IMR-90 (cell line): ENCODE measurements at regions not wholly inside any gene's neighbourhood (a gene's known extent, or its start where the extent isn't known, plus 50 kb on each side); places are given as distances from the start of the nearest gene placed in this dataset.

Experiments used
- ATAC-seq: fragments of 200-7000 bp; cut with Tn5 transposase; 2 replicates; pipeline ENCODE4 v1.9.1; 2020; ENCODE audit warnings: low read depth, mild to moderate bottlenecking, moderate library complexity
- BruUV-seq: library from RNA; stranded (reverse); fragments of 400-500 nt; replicated peaks from 2 replicates; lab custom pipeline; 2021; lab: Mats Ljungman, UMichigan
- CTCF ChIA-PET: fragments of 300-600 bp; formaldehyde crosslinking; extraction: SDS; loops from one replicate; lab custom pipeline; 2021; ENCODE audit warnings: antibody characterized with exemption; lab: Yijun Ruan, JAX
- POLR2A ChIA-PET: fragments of 300-600 bp; sonication (Branson Sonifier 250); formaldehyde crosslinking; loops from one replicate; lab custom pipeline; 2022; ENCODE audit warnings: antibody characterized with exemption; ENCODE audit not compliant: unreplicated experiment; lab: Charles Lee
- DNase-seq: peaks from one replicate; pipeline ENCODE4 v3.0.0; 2013
- H2AFZ ChIP-seq: replicated peaks from 2 replicates; pipeline ENCODE3; 2013; ENCODE audit warnings: low read length, mild to moderate bottlenecking; ENCODE audit not compliant: poor library complexity
- H2AK5ac ChIP-seq: 2 replicates; pipeline ENCODE4 v1.6.1; 2013; ENCODE audit warnings: low read depth, low read length, inconsistent platforms
- H2AK9ac ChIP-seq: replicated peaks from 2 replicates; pipeline ENCODE3; 2013; ENCODE audit warnings: mild to moderate bottlenecking, low read depth, low read length, moderate library complexity; ENCODE audit not compliant: poor library complexity
- H2BK120ac ChIP-seq: 2 replicates; pipeline ENCODE4 v1.6.1; 2013; ENCODE audit warnings: low read depth, low read length, inconsistent platforms
- H2BK15ac ChIP-seq: 3 replicates; pipeline ENCODE4 v1.6.1; 2013; ENCODE audit warnings: low read depth, low read length, inconsistent platforms
- H2BK20ac ChIP-seq: 2 replicates; pipeline ENCODE4 v1.6.1; 2013; ENCODE audit warnings: low read depth, mild to moderate bottlenecking, inconsistent platforms, low read length, moderate library complexity
- H2BK5ac ChIP-seq: 2 replicates; pipeline ENCODE4 v1.6.1; 2013; ENCODE audit warnings: mild to moderate bottlenecking, low read depth, low read length, inconsistent platforms; ENCODE audit not compliant: poor library complexity, severe bottlenecking
- H3K14ac ChIP-seq: replicated peaks from 2 replicates; pipeline ENCODE4 v1.6.1; 2013; ENCODE audit warnings: low read depth, low read length, inconsistent platforms
- H3K18ac ChIP-seq: 2 replicates; pipeline ENCODE4 v1.6.1; 2013; ENCODE audit warnings: low read depth, low read length, control low read depth
- H3K23ac ChIP-seq: 2 replicates; pipeline ENCODE4 v1.6.1; 2013; ENCODE audit warnings: low read depth, low read length, inconsistent platforms
- H3K27ac ChIP-seq: 2 replicates; pipeline ENCODE4 v1.5.1; 2013; ENCODE audit warnings: mild to moderate bottlenecking, control low read depth, low read length; ENCODE audit not compliant: insufficient read depth
- H3K27me3 ChIP-seq: 2 replicates; pipeline ENCODE4 v1.6.1; 2013; ENCODE audit warnings: low read length; ENCODE audit not compliant: control insufficient read depth, insufficient read depth
- H3K36me3 ChIP-seq: 2 replicates; pipeline ENCODE4 v1.6.1; 2013; ENCODE audit warnings: low read length, mixed read lengths; ENCODE audit not compliant: control insufficient read depth, insufficient read depth
- H3K4ac ChIP-seq: 2 replicates; pipeline ENCODE4 v1.6.1; 2013; ENCODE audit warnings: low read depth, low read length, inconsistent platforms
- H3K4me1 ChIP-seq: 2 replicates; pipeline ENCODE4 v1.6.1; 2013; ENCODE audit warnings: low read length, mixed read lengths; ENCODE audit not compliant: control insufficient read depth, insufficient read depth
- H3K4me2 ChIP-seq: 2 replicates; pipeline ENCODE4 v1.6.1; 2013; ENCODE audit warnings: low read depth, mild to moderate bottlenecking, control low read depth, low read length, moderate library complexity
- H3K4me3 ChIP-seq: 2 replicates; pipeline ENCODE4 v1.5.1; 2013; ENCODE audit warnings: low read depth, mild to moderate bottlenecking, control low read depth, low read length, moderate library complexity; ENCODE audit not compliant: insufficient read depth
- H3K56ac ChIP-seq: 2 replicates; pipeline ENCODE4 v1.6.1; 2013; ENCODE audit warnings: low read length, inconsistent platforms; ENCODE audit not compliant: insufficient read depth; ENCODE audit errors: extremely low read depth
- H3K79me1 ChIP-seq, 2 experiments: 2 replicates each; pipeline ENCODE4 v1.6.1; 2013; ENCODE audit warnings: low read length in 2 of 2, inconsistent platforms in 1 of 2, low read depth in 1 of 2
- H3K9ac ChIP-seq: 2 replicates; pipeline ENCODE4 v1.6.1; 2013; ENCODE audit warnings: low read depth, low read length, control low read depth
- H3K9me1 ChIP-seq: 2 replicates; pipeline ENCODE4 v1.6.1; 2013; ENCODE audit warnings: low read length, inconsistent platforms; ENCODE audit not compliant: insufficient read depth
- H3K9me3 ChIP-seq: 2 replicates; pipeline ENCODE4 v1.6.1; 2013; ENCODE audit warnings: low read length; ENCODE audit not compliant: control insufficient read depth, insufficient read depth
- H4K20me1 ChIP-seq: 2 replicates; pipeline ENCODE4 v1.6.1; 2013; ENCODE audit warnings: low read length, inconsistent platforms; ENCODE audit not compliant: insufficient read depth
- H4K5ac ChIP-seq: 2 replicates; pipeline ENCODE4 v1.6.1; 2013; ENCODE audit warnings: mild to moderate bottlenecking, low read depth, low read length, control low read depth
- H4K8ac ChIP-seq, 2 experiments: 2 replicates each; pipeline ENCODE4 v1.6.1; 2013; ENCODE audit warnings: low read depth in 2 of 2, low read length in 2 of 2, control low read depth in 1 of 2, inconsistent platforms in 1 of 2
- H4K91ac ChIP-seq: 2 replicates; pipeline ENCODE4 v1.6.1; 2013; ENCODE audit warnings: low read depth, low read length, inconsistent platforms; ENCODE audit not compliant: insufficient read depth
- CHD1 ChIP-seq: IDR thresholded peaks from 2 replicates; pipeline ENCODE4 v1.6.1; 2012; ENCODE audit warnings: low read depth, low read length, improper control_type of control experiment
- CTCF ChIP-seq: conservative IDR thresholded peaks from 2 replicates; pipeline ENCODE4 v1.5.1; 2012; ENCODE audit warnings: mild to moderate bottlenecking, low read depth, low read length, improper control_type of control experiment
- MAFK ChIP-seq: IDR thresholded peaks from 2 replicates; pipeline ENCODE4 v1.6.1; 2012; ENCODE audit warnings: low read depth, low read length, improper control_type of control experiment
- MXI1 ChIP-seq: IDR thresholded peaks from 2 replicates; pipeline ENCODE4 v1.6.1; 2012; ENCODE audit warnings: low read depth, mild to moderate bottlenecking, low read length, moderate library complexity, borderline replicate concordance
- RFX5 ChIP-seq: IDR thresholded peaks from 2 replicates; pipeline ENCODE4 v1.8.0; 2012; ENCODE audit warnings: low read depth, mild to moderate bottlenecking, low read length, moderate library complexity
- SMC3 ChIP-seq: fragments of 150-350 bp; IDR thresholded peaks from 2 replicates; pipeline ENCODE4 v1.6.1; 2016; ENCODE audit warnings: low read depth, mild to moderate bottlenecking, antibody characterized with exemption, low read length, moderate library complexity
- USF2 ChIP-seq: fragments of 150-350 bp; IDR thresholded peaks from 2 replicates; pipeline ENCODE4 v1.6.1; 2017; ENCODE audit warnings: mild to moderate bottlenecking, antibody characterized with exemption, low read length, low read depth
- WGBS, 2 experiments: methylation state at CpG; one replicate each; pipeline versions ENCODE4 v1.1.5 to v1.1.7; 2013; ENCODE audit warnings: missing lambda C conversion rate in 2 of 2; ENCODE audit not compliant: insufficient read length in 1 of 2; ENCODE audit errors: extremely low coverage in 2 of 2; 5-methylcytosine and 5-hydroxymethylcytosine counted together
- dilution Hi-C: fragments of 300-500 bp; cut with HindIII; formaldehyde crosslinking; loops from one replicate; pipeline ENCODE4 v1.14.3; 2018; ENCODE audit warnings: low sequenced_read_pairs; ENCODE audit not compliant: unreplicated experiment
- in situ Hi-C: fragments of 300-500 bp; cut with MboI; formaldehyde crosslinking; loops from 3 replicates; pipeline ENCODE4 v1.14.3; 2019; ENCODE audit warnings: low sequenced_read_pairs, inconsistent platforms, mixed read lengths
- intact Hi-C: fragments of 100-400 bp; cut with micrococcal nuclease; formaldehyde crosslinking; loops from 2 replicates; pipeline ENCODE4 v1.10.0; 2022

- H3K27me3 ChIP-seq = no peaks in the 10 kb centered on the region
- CTCF ChIA-PET = no interaction called here
- H4K91ac ChIP-seq = no peak overlapping the region
- no peak overlapping the region for H2AK9ac ChIP-seq
- H3K4me3 ChIP-seq = no peak overlapping the region
- no peaks in the 10 kb centered on the region for H3K4me1 ChIP-seq
- H3K79me1 ChIP-seq = no peaks in the 10 kb centered on the region
- DNase-seq (no peak), ATAC-seq (no peak)
- H2BK120ac ChIP-seq = no peak overlapping the region
- no peak overlapping the region for H3K4ac ChIP-seq
- no peak overlapping the region for H3K27ac ChIP-seq
- dilution Hi-C loops = no loop called here
- H3K23ac ChIP-seq = no peak overlapping the region
- no peak overlapping the region for H3K4me2 ChIP-seq
- H4K8ac ChIP-seq = no peak overlapping the region
- H2AK5ac ChIP-seq = no peak overlapping the region
- no peaks in the 10 kb centered on the region for H3K36me3 ChIP-seq
- no peak overlapping the region for H4K5ac ChIP-seq
- no peak overlapping the region for H2BK20ac ChIP-seq
- H2BK5ac ChIP-seq = no peak overlapping the region
- peaks cover 19% of the 10 kb centered on the region for H3K9me3 ChIP-seq
- H3K14ac ChIP-seq = no peak overlapping the region
- POLR2A ChIA-PET = no interaction called here
- no peak overlapping the region for H2AFZ ChIP-seq
- H3K9me1 ChIP-seq = no peaks in the 10 kb centered on the region
- no peak overlapping the region for H3K56ac ChIP-seq
- H2BK15ac ChIP-seq = no peak overlapping the region
- no peaks in the 10 kb centered on the region for H4K20me1 ChIP-seq
- in situ Hi-C loops = no loop called here
- WGBS, 2 experiments = 71% methylated on average over 1 of the region's 5 CpGs; no CpG with 5 or more reads in 1 of the 2 experiments
- intact Hi-C loops = no loop called here
- no peak overlapping the region for H3K9ac ChIP-seq
- no TSS peak for BruUV-seq
- no peak overlapping the region for H3K18ac ChIP-seq
- TF ChIP-seq MAFK (no peak), SMC3 (no peak), RFX5 (no peak), MXI1 (no peak), CHD1 (no peak), CTCF (no peak), USF2 (no peak)
Measured at GRCh38 chr5:4182144-4182543, 586.5 kb downstream of the IRX1 start.
